HG03135 (cell line): ENCODE measurements at regions not wholly inside any gene's neighbourhood (a gene's known extent, or its start where the extent isn't known, plus 50 kb on each side); places are given as distances from the start of the nearest gene placed in this dataset.
"Not testable (repeated sequence)": the region's sequence is repeated elsewhere in the genome, so short reads cannot be mapped to it uniquely, and the experiment has no call there.

Experiments used
- ATAC-seq: cut with Tn5 transposase; IDR thresholded peaks from one replicate; pipeline ENCODE4 v1.9.1; 2021; ENCODE audit warnings: mild to moderate bottlenecking, moderate library complexity; ENCODE audit not compliant: unreplicated experiment

- no peak for ATAC-seq
Observed at GRCh38 chr9:79395228-79395627, 176.5 kb upstream of the TLE4 start.

GRCh38 chr9:79395755-79396154 lies 176.0 kb upstream of the TLE4 start:
- ATAC-seq = no peak

GRCh38 chr9:79396168-79396567 lies 175.6 kb upstream of the TLE4 start:
- no peak for ATAC-seq

- no peak for ATAC-seq
Observed at GRCh38 chr9:79403495-79403894, 168.3 kb upstream of the TLE4 start.

GRCh38 chr9:79408200-79408599 lies 163.6 kb upstream of the TLE4 start:
- ATAC-seq = no peak

- no peak for ATAC-seq
Observed at GRCh38 chr9:79408617-79409016, 163.1 kb upstream of the TLE4 start.

GRCh38 chr9:79409182-79409823 lies 162.5 kb upstream of the TLE4 start:
- ATAC-seq = no peak

- no peak for ATAC-seq
Observed at GRCh38 chr9:79425840-79426239, 145.9 kb upstream of the TLE4 start.

GRCh38 chr9:79428422-79428821 lies 143.3 kb upstream of the TLE4 start:
- no peak for ATAC-seq

GRCh38 chr9:79430619-79431018 lies 141.1 kb upstream of the TLE4 start:
- no peak for ATAC-seq

- ATAC-seq = no peak
Observed at GRCh38 chr9:79431019-79431679, 140.6 kb upstream of the TLE4 start.

- no peak for ATAC-seq
Observed at GRCh38 chr9:79432485-79432884, 139.3 kb upstream of the TLE4 start.

- ATAC-seq = no peak
Observed at GRCh38 chr9:79433703-79434102, 138.1 kb upstream of the TLE4 start.

- not testable (repeated sequence) for ATAC-seq
Observed at GRCh38 chr9:79439221-79439620, 132.5 kb upstream of the TLE4 start.

- no peak for ATAC-seq
Observed at GRCh38 chr9:79446523-79447307, 125.0 kb upstream of the TLE4 start.

- no peak for ATAC-seq
Observed at GRCh38 chr9:79447308-79447605, 124.5 kb upstream of the TLE4 start.

GRCh38 chr9:79447762-79448161 lies 124.0 kb upstream of the TLE4 start:
- no peak for ATAC-seq

- no peak for ATAC-seq
Observed at GRCh38 chr9:79452265-79452664, 119.5 kb upstream of the TLE4 start.

GRCh38 chr9:79461712-79462111 lies 110.1 kb upstream of the TLE4 start:
- ATAC-seq = no peak

GRCh38 chr9:79465156-79465555 lies 106.6 kb upstream of the TLE4 start:
- no peak for ATAC-seq

GRCh38 chr9:79469164-79469563 lies 102.6 kb upstream of the TLE4 start:
- ATAC-seq = no peak

GRCh38 chr9:79470954-79471353 lies 100.8 kb upstream of the TLE4 start:
- no peak for ATAC-seq
